ENCODE measurements at regions not wholly inside any gene's neighbourhood (a gene's known extent, or its start where the extent isn't known, plus 50 kb on each side); places are given as distances from the start of the nearest gene placed in this dataset.
A peak's percentile ranks its signal among the peaks of the same experiment; 100 is the strongest.

GRCh38 chr14:86038387-86039042, 508.6 kb downstream of the FLRT2 start (continued):
- TF ChIP-seq, protein P1, sequence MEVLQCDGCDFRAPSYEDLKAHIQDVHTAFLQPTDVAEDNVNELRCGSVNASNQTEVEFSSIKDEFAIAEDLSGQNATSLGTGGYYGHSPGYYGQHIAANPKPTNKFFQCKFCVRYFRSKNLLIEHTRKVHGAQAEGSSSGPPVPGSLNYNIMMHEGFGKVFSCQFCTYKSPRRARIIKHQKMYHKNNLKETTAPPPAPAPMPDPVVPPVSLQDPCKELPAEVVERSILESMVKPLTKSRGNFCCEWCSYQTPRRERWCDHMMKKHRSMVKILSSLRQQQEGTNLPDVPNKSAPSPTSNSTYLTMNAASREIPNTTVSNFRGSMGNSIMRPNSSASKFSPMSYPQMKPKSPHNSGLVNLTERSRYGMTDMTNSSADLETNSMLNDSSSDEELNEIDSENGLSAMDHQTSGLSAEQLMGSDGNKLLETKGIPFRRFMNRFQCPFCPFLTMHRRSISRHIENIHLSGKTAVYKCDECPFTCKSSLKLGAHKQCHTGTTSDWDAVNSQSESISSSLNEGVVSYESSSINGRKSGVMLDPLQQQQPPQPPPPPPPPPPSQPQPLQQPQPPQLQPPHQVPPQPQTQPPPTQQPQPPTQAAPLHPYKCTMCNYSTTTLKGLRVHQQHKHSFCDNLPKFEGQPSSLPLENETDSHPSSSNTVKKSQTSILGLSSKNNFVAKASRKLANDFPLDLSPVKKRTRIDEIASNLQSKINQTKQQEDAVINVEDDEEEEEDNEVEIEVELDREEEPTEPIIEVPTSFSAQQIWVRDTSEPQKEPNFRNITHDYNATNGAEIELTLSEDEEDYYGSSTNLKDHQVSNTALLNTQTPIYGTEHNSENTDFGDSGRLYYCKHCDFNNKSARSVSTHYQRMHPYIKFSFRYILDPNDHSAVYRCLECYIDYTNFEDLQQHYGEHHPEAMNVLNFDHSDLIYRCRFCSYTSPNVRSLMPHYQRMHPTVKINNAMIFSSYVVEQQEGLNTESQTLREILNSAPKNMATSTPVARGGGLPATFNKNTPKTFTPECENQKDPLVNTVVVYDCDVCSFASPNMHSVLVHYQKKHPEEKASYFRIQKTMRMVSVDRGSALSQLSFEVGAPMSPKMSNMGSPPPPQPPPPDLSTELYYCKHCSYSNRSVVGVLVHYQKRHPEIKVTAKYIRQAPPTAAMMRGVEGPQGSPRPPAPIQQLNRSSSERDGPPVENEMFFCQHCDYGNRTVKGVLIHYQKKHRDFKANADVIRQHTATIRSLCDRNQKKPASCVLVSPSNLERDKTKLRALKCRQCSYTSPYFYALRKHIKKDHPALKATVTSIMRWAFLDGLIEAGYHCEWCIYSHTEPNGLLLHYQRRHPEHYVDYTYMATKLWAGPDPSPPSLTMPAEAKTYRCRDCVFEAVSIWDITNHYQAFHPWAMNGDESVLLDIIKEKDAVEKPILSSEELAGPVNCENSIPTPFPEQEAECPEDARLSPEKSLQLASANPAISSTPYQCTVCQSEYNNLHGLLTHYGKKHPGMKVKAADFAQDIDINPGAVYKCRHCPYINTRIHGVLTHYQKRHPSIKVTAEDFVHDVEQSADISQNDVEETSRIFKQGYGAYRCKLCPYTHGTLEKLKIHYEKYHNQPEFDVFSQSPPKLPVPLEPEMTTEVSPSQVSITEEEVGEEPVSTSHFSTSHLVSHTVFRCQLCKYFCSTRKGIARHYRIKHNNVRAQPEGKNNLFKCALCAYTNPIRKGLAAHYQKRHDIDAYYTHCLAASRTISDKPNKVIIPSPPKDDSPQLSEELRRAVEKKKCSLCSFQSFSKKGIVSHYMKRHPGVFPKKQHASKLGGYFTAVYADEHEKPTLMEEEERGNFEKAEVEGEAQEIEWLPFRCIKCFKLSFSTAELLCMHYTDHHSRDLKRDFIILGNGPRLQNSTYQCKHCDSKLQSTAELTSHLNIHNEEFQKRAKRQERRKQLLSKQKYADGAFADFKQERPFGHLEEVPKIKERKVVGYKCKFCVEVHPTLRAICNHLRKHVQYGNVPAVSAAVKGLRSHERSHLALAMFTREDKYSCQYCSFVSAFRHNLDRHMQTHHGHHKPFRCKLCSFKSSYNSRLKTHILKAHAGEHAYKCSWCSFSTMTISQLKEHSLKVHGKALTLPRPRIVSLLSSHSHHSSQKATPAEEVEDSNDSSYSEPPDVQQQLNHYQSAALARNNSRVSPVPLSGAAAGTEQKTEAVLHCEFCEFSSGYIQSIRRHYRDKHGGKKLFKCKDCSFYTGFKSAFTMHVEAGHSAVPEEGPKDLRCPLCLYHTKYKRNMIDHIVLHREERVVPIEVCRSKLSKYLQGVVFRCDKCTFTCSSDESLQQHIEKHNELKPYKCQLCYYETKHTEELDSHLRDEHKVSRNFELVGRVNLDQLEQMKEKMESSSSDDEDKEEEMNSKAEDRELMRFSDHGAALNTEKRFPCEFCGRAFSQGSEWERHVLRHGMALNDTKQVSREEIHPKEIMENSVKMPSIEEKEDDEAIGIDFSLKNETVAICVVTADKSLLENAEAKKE (CRISPR knock-in tag; IDR thresholded peaks at IDR 0.05), result peak; percentile 88
- TF ChIP-seq EZH2phosphoT487 (IDR thresholded peaks at IDR 0.05; ENCODE audit: unreplicated experiment), result no peak
- no peak for TF ChIP-seq ZNF114 (CRISPR knock-in tag; IDR thresholded peaks at IDR 0.05)

DNA sequence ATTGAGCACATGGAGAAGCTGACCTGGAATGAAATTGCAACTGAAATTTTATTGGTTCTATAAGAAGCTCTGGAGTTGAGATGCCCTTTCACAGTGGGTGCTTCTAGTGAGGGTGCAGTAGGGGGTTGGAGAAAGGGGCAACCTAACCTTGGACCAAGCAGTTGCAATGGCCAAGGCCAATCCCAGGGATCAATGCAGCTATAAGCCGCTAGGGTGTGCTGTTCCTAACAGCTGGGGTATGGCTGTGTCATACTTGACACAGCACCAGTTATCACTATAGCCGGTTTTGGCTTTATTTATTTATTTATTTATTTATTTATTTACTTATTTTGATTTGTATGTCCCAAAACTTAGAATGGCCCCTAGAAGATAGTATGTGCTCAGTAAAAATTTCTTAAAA, 505.9 kb downstream of the FLRT2 start:
- Histone ChIP-seq H3K36me3 (ENCODE audit: insufficient read depth) (no peaks in the 10 kb centered on the region), H3K4me3 (no peak overlapping the region), H3K27me3 (ENCODE audit: insufficient read depth) (no peaks in the 10 kb centered on the region), H4K20me1 (replicated peaks; ENCODE audit: insufficient read depth) (no peaks in the 10 kb centered on the region), H3F3A (replicated peaks; ENCODE audit: low read depth) (no peaks in the 10 kb centered on the region), H3K9me2 (ENCODE audit: insufficient read depth) (0 out of 2 replicates have a peak, but pooled peaks cover 8% of the 10 kb centered on the region), H3K79me2 (replicated peaks; ENCODE audit: insufficient read depth) (no peaks in the 10 kb centered on the region), H3K27ac (ENCODE audit: low read depth) (no peak overlapping the region), H3K4me2 (no peak overlapping the region), H3K4me1 (ENCODE audit: insufficient read depth) (no peaks in the 10 kb centered on the region), H2AFZ (no peak overlapping the region)
- TF ChIP-seq, protein P2, sequence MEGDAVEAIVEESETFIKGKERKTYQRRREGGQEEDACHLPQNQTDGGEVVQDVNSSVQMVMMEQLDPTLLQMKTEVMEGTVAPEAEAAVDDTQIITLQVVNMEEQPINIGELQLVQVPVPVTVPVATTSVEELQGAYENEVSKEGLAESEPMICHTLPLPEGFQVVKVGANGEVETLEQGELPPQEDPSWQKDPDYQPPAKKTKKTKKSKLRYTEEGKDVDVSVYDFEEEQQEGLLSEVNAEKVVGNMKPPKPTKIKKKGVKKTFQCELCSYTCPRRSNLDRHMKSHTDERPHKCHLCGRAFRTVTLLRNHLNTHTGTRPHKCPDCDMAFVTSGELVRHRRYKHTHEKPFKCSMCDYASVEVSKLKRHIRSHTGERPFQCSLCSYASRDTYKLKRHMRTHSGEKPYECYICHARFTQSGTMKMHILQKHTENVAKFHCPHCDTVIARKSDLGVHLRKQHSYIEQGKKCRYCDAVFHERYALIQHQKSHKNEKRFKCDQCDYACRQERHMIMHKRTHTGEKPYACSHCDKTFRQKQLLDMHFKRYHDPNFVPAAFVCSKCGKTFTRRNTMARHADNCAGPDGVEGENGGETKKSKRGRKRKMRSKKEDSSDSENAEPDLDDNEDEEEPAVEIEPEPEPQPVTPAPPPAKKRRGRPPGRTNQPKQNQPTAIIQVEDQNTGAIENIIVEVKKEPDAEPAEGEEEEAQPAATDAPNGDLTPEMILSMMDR (conservative IDR thresholded peaks at IDR 0.05; ENCODE audit: low read depth in 2 of 2), result peak; percentile 64 to 86
- no peak for TF ChIP-seq EZH2phosphoT487 (IDR thresholded peaks at IDR 0.05; ENCODE audit: unreplicated experiment)
- TF ChIP-seq, protein P1 (CRISPR knock-in tag; IDR thresholded peaks at IDR 0.05), result peak; percentile 45; the same call in 1 of the 2 replicates
- Mint-ChIP-seq H3K27me3 (ENCODE audit: insufficient read depth, low read depth, poor library complexity) (peaks cover 1% of the 10 kb centered on the region), H3K36me3 (ENCODE audit: low read depth) (no peaks in the 10 kb centered on the region), H3K9me3 (no peaks in the 10 kb centered on the region), H3K27ac (no peak overlapping the region), H3K4me1 (peaks cover 3% of the 10 kb centered on the region; the same call in 1 of the 3 replicates), H3K4me3 (no peak overlapping the region)
- ATAC-seq (peak; percentile 93), DNase-seq (ENCODE audit: low spot score) (peak; percentile 75)

All from GM23338 (cell line).